Activated naive CD8-positive, alpha-beta T cell treated with anti-CD3 and anti-CD28 coated beads for 36 hours (primary cell): ENCODE measurements at regions not wholly inside any gene's neighbourhood (a gene's known extent, or its start where the extent isn't known, plus 50 kb on each side); places are given as distances from the start of the nearest gene placed in this dataset.

Source experiments
- DNase-seq: peaks from one replicate; pipeline ENCODE4 v3.0.0; 2021
- H3K27ac Mint-ChIP-seq: one replicate; pipeline ENCODE4 v1.8.0; 2022; ENCODE audit warnings: mild to moderate bottlenecking, moderate library complexity, mixed read lengths
- H3K27me3 Mint-ChIP-seq: one replicate; pipeline ENCODE4 v1.8.0; 2022; ENCODE audit warnings: mild to moderate bottlenecking, mixed read lengths
- H3K36me3 Mint-ChIP-seq: one replicate; pipeline ENCODE4 v1.8.0; 2021; ENCODE audit warnings: mild to moderate bottlenecking, mixed read lengths
- H3K4me1 Mint-ChIP-seq: one replicate; pipeline ENCODE4 v1.8.0; 2021; ENCODE audit warnings: mixed read lengths
- H3K4me3 Mint-ChIP-seq: one replicate; pipeline ENCODE4 v1.8.0; 2022; ENCODE audit warnings: mild to moderate bottlenecking, moderate library complexity, mixed read lengths
- H3K9me3 Mint-ChIP-seq: one replicate; pipeline ENCODE4 v1.8.0; 2022; ENCODE audit warnings: mixed read lengths

GRCh38 chr5:155276231-155276630 lies 262.7 kb downstream of the KIF4B start:
- Mint-ChIP-seq H3K9me3 (no peaks in the 10 kb centered on the region), H3K4me1 (no peaks in the 10 kb centered on the region), H3K4me3 (no peak overlapping the region), H3K27ac (no peak overlapping the region), H3K27me3 (peaks cover 5% of the 10 kb centered on the region), H3K36me3 (no peaks in the 10 kb centered on the region)
- no peak for DNase-seq

GRCh38 chr5:155278532-155278931 lies 265.0 kb downstream of the KIF4B start:
- Mint-ChIP-seq H3K27ac (no peak overlapping the region), H3K9me3 (no peaks in the 10 kb centered on the region), H3K36me3 (no peaks in the 10 kb centered on the region), H3K4me1 (no peaks in the 10 kb centered on the region), H3K4me3 (no peak overlapping the region), H3K27me3 (peaks cover 15% of the 10 kb centered on the region)
- DNase-seq: no peak

- DNase-seq: no peak
- Mint-ChIP-seq H3K4me3 (no peak overlapping the region), H3K9me3 (no peaks in the 10 kb centered on the region), H3K36me3 (no peaks in the 10 kb centered on the region), H3K27me3 (peaks cover 35% of the 10 kb centered on the region), H3K4me1 (no peaks in the 10 kb centered on the region), H3K27ac (no peak overlapping the region)
Measured at GRCh38 chr5:155282503-155283107, 269.1 kb downstream of the KIF4B start.

GRCh38 chr5:155285706-155286105 lies 272.2 kb downstream of the KIF4B start:
- Mint-ChIP-seq H3K4me1 (no peaks in the 10 kb centered on the region), H3K36me3 (peaks cover 2% of the 10 kb centered on the region), H3K27me3 (peaks cover 32% of the 10 kb centered on the region), H3K27ac (no peak overlapping the region), H3K4me3 (no peak overlapping the region), H3K9me3 (no peaks in the 10 kb centered on the region)
- no peak for DNase-seq

- Mint-ChIP-seq H3K27ac (no peak overlapping the region), H3K4me1 (no peaks in the 10 kb centered on the region), H3K27me3 (peaks cover 14% of the 10 kb centered on the region), H3K9me3 (no peaks in the 10 kb centered on the region), H3K36me3 (peaks cover 2% of the 10 kb centered on the region), H3K4me3 (no peak overlapping the region)
- DNase-seq: no peak
Measured at GRCh38 chr5:155290937-155291336, 277.4 kb downstream of the KIF4B start.

GRCh38 chr5:155293605-155294178 lies 280.1 kb downstream of the KIF4B start:
- Mint-ChIP-seq H3K27ac (no peak overlapping the region), H3K27me3 (no peaks in the 10 kb centered on the region)

GRCh38 chr5:155295111-155295510 lies 281.6 kb downstream of the KIF4B start:
- H3K4me1 Mint-ChIP-seq: no peaks in the 10 kb centered on the region
- no peaks in the 10 kb centered on the region for H3K9me3 Mint-ChIP-seq
- no peak overlapping the region for H3K4me3 Mint-ChIP-seq
- no peaks in the 10 kb centered on the region for H3K27me3 Mint-ChIP-seq
- no peak for DNase-seq
- H3K27ac Mint-ChIP-seq: no peak overlapping the region
- peaks cover 2% of the 10 kb centered on the region for H3K36me3 Mint-ChIP-seq

More at GRCh38 chr5:155293605-155294178, 280.1 kb downstream of the KIF4B start:
- H3K4me1 Mint-ChIP-seq: no peaks in the 10 kb centered on the region
- H3K36me3 Mint-ChIP-seq: peaks cover 2% of the 10 kb centered on the region
- H3K4me3 Mint-ChIP-seq: no peak overlapping the region
- no peak for DNase-seq
- no peaks in the 10 kb centered on the region for H3K9me3 Mint-ChIP-seq

GRCh38 chr5:155299386-155300005 lies 285.9 kb downstream of the KIF4B start:
- no peak overlapping the region for H3K27ac Mint-ChIP-seq
- H3K4me1 Mint-ChIP-seq: no peaks in the 10 kb centered on the region
- no peaks in the 10 kb centered on the region for H3K27me3 Mint-ChIP-seq
- DNase-seq: no peak
- H3K36me3 Mint-ChIP-seq: no peaks in the 10 kb centered on the region
- no peaks in the 10 kb centered on the region for H3K9me3 Mint-ChIP-seq
- H3K4me3 Mint-ChIP-seq: no peak overlapping the region

GRCh38 chr5:155303120-155303519 lies 289.6 kb downstream of the KIF4B start:
- no peak overlapping the region for H3K27ac Mint-ChIP-seq
- H3K36me3 Mint-ChIP-seq: no peaks in the 10 kb centered on the region
- no peak overlapping the region for H3K4me3 Mint-ChIP-seq
- no peaks in the 10 kb centered on the region for H3K9me3 Mint-ChIP-seq
- H3K4me1 Mint-ChIP-seq: no peaks in the 10 kb centered on the region
- H3K27me3 Mint-ChIP-seq: no peaks in the 10 kb centered on the region
- no peak for DNase-seq

DNA sequence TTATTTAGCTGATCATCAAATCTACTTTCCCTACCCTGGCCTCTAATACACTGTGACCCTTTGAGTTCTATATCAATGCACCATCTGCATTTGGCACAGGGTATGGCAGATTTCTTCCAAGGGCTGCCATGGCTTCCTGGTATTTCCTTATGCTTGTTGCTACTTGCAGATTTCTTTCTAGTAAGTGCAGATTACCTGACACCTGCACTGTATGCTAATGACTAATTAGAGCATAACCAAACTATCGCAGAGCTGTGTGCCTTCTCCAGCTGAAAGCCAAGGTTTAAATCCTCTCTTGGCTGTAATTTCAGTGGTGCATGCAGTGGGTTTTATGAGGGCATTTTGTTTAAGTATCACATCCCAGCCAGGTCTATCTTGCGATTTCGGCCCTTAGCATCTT lies 293.7 kb downstream of the KIF4B start:
- Mint-ChIP-seq H3K27ac (no peak overlapping the region), H3K9me3 (no peaks in the 10 kb centered on the region), H3K36me3 (no peaks in the 10 kb centered on the region), H3K27me3 (no peaks in the 10 kb centered on the region), H3K4me3 (no peak overlapping the region), H3K4me1 (no peaks in the 10 kb centered on the region)
- no peak for DNase-seq

GRCh38 chr5:155308289-155308688 lies 294.7 kb downstream of the KIF4B start:
- Mint-ChIP-seq H3K4me3 (no peak overlapping the region), H3K27me3 (no peaks in the 10 kb centered on the region), H3K4me1 (no peaks in the 10 kb centered on the region), H3K27ac (no peak overlapping the region), H3K36me3 (no peaks in the 10 kb centered on the region), H3K9me3 (no peaks in the 10 kb centered on the region)
- no peak for DNase-seq

DNA sequence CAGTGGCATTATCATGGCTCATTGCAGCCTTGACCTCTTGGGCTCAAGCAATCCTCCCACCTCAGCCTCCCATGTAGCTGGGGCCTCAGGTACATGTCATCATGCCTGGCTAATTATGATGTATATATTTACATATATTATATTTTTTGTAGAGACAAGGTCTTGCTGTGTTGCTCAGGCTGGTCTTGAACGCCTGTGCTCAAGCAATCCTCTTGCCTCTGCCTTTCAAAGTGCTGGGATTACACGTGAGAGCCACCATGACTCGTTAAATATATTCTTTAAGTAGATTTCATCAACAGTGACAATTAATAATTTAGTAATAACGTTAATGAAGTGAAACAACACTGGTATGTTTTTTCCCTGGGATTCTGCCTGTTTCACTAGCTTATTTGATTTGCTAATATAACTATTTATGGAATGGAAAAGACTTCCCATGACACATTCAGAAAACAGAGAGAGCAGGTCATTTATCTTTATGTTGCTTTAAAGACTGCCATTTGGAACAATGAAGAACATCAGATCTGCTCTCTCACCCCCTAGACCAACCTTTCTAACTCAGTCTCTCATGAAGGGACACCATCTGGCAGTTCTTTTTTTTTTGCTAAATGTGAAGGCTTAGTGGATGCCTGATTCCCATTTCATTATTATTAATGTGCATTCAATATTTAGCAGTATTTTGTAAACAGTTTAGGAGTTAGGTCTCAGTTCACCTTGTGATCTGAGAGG lies 295.6 kb downstream of the KIF4B start:
- Mint-ChIP-seq H3K27ac (no peak overlapping the region), H3K4me1 (no peaks in the 10 kb centered on the region)

GRCh38 chr5:155311721-155312120 lies 298.2 kb downstream of the KIF4B start:
- H3K27me3 Mint-ChIP-seq: no peaks in the 10 kb centered on the region

More for the DNA sequence above, 295.6 kb downstream of the KIF4B start:
- no peaks in the 10 kb centered on the region for H3K36me3 Mint-ChIP-seq
- DNase-seq: no peak
- no peaks in the 10 kb centered on the region for H3K27me3 Mint-ChIP-seq
- no peak overlapping the region for H3K4me3 Mint-ChIP-seq
- H3K9me3 Mint-ChIP-seq: no peaks in the 10 kb centered on the region

DNA sequence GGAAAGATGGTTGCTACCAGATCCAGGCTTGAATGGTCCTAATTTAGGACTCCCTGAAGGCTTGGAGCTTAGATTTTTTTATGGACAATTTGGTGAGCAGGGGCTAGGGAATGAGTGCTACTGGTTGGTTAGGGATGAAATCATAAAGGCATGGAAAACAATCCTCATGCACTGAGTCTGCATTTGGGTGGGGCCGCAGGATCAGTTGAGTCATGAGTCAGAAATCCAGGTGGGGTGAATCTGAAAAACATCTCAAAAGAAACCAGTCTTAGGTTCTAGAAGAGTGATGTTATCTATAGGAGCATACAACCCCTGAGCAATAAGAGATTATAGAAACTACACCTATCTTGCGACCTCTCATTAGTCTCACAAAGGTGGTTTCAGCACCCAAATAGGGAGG lies 300.0 kb downstream of the KIF4B start:
- no peak for DNase-seq
- H3K27me3 Mint-ChIP-seq: no peaks in the 10 kb centered on the region
- peaks cover 1% of the 10 kb centered on the region for H3K9me3 Mint-ChIP-seq
- H3K4me3 Mint-ChIP-seq: no peak overlapping the region
- no peak overlapping the region for H3K27ac Mint-ChIP-seq
- no peaks in the 10 kb centered on the region for H3K4me1 Mint-ChIP-seq
- no peaks in the 10 kb centered on the region for H3K36me3 Mint-ChIP-seq

More at GRCh38 chr5:155311721-155312120, 298.2 kb downstream of the KIF4B start:
- DNase-seq: no peak
- Mint-ChIP-seq H3K4me3 (no peak overlapping the region), H3K4me1 (no peaks in the 10 kb centered on the region), H3K9me3 (no peaks in the 10 kb centered on the region), H3K27ac (no peak overlapping the region), H3K36me3 (no peaks in the 10 kb centered on the region)

DNA sequence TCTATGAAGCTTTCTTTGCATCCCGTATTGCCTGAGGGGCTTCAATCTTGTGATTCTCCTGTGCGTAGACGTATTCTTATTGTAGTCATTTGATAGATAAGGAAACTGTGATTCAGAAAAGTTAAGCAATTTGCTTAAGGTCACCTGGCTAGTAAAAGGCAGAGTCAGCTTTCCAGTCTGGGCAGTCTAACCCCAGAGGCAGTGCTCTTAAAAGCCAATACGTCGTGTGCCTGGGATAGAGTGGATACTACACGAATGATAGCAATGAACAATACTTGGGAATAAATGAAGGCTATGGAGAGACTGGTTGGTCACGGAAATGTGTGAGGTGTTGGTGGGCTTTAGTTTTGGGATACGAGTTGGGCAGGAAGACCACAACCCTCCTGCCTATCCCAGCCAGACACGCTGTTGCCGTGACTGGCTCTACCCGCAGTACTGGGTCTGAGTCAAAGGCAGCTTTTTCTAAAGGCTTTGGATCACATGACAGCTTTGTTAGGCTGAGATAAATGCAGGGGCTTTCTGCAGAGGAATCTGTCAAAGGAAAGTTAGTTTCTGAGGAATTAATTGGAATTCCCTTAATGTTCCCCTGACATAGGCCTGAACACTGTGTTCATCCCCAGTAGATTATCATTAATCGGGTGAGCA lies 302.6 kb downstream of the KIF4B start:
- Mint-ChIP-seq H3K27me3 (no peaks in the 10 kb centered on the region), H3K4me3 (no peak overlapping the region), H3K36me3 (no peaks in the 10 kb centered on the region), H3K9me3 (peaks cover 1% of the 10 kb centered on the region), H3K27ac (no peak overlapping the region), H3K4me1 (no peaks in the 10 kb centered on the region)
- no peak for DNase-seq
